GM10847 (cell line): ENCODE measurements at regions not wholly inside any gene's neighbourhood (a gene's known extent, or its start where the extent isn't known, plus 50 kb on each side); places are given as distances from the start of the nearest gene placed in this dataset.
A peak's percentile ranks its signal among the peaks of the same experiment; 100 is the strongest.

Experiments
- POLR2A ChIP-seq: IDR thresholded peaks from 2 replicates; pipeline ENCODE4 v1.6.1; 2011; ENCODE audit not compliant: insufficient read length; ENCODE audit errors: extremely low read depth

GRCh38 chr1:120942218-120942944 lies 52.8 kb downstream of the PPIAL4A start:
- TF ChIP-seq POLR2A = peak; percentile 80

GRCh38 chr1:120954736-120955135 lies 65.2 kb downstream of the PPIAL4A start:
- TF ChIP-seq POLR2A = no peak
